SK-N-SH treated with all-trans-retinoic acid at 6 μM for 48 hours (cell line): ENCODE measurements at regions not wholly inside any gene's neighbourhood (a gene's known extent, or its start where the extent isn't known, plus 50 kb on each side); places are given as distances from the start of the nearest gene placed in this dataset.

ENCODE experiments used
- ESRRG ChIP-seq: fragments of 250-450 bp; sonication (Bioruptor Pico); IDR thresholded peaks from 2 replicates; pipeline ENCODE4 v1.6.1; 2021; ENCODE audit warnings: mild to moderate bottlenecking
- PATZ1 ChIP-seq: fragments of 250-450 bp; sonication (Bioruptor Pico); IDR thresholded peaks from 2 replicates; pipeline ENCODE4 v1.8.0; 2020; ENCODE audit warnings: mild to moderate bottlenecking, moderate library complexity, borderline replicate concordance
- RARB ChIP-seq: fragments of 250-450 bp; sonication (Bioruptor Pico); IDR thresholded peaks from 2 replicates; pipeline ENCODE4 v1.8.0; 2021; ENCODE audit warnings: mild to moderate bottlenecking, moderate library complexity
- ZFP3 ChIP-seq: fragments of 250-450 bp; sonication (Bioruptor Pico); IDR thresholded peaks from 2 replicates; pipeline ENCODE4 v1.5.0; 2020; ENCODE audit warnings: mild to moderate bottlenecking, moderate library complexity
- ZFP30 ChIP-seq: fragments of 450-650 bp; formaldehyde crosslinking; IDR thresholded peaks from 2 replicates; pipeline ENCODE4 v1.5.0; 2022; ENCODE audit warnings: mild to moderate bottlenecking, moderate library complexity
- ZNF70 ChIP-seq: fragments of 450-650 bp; formaldehyde crosslinking; IDR thresholded peaks from 2 replicates; pipeline ENCODE4 v1.5.0; 2020; ENCODE audit warnings: mild to moderate bottlenecking, moderate library complexity
- ZNF8 ChIP-seq: fragments of 450-650 bp; formaldehyde crosslinking; IDR thresholded peaks from 2 replicates; pipeline ENCODE4 v1.5.0; 2020; ENCODE audit warnings: mild to moderate bottlenecking, moderate library complexity

- TF ChIP-seq ZNF70 (CRISPR knock-in tag) (no peak), ZFP3 (CRISPR knock-in tag) (no peak), ESRRG (CRISPR knock-in tag) (no peak), PATZ1 (CRISPR knock-in tag) (no peak), ZNF8 (no peak), RARB (CRISPR knock-in tag) (no peak), ZFP30 (CRISPR knock-in tag) (no peak)
Measured at GRCh38 chr7:357531-358209, 67.7 kb downstream of the FOXL3 start.
